GM21423 (cell line): ENCODE measurements at regions not wholly inside any gene's neighbourhood (a gene's known extent, or its start where the extent isn't known, plus 50 kb on each side); places are given as distances from the start of the nearest gene placed in this dataset.
"Not testable (repeated sequence)": the region's sequence is repeated elsewhere in the genome, so short reads cannot be mapped to it uniquely, and the experiment has no call there.

ENCODE experiments used
- ATAC-seq: cut with Tn5 transposase; IDR thresholded peaks from one replicate; pipeline ENCODE4 v1.9.1; 2021; ENCODE audit warnings: mild to moderate bottlenecking, moderate library complexity; ENCODE audit not compliant: unreplicated experiment

DNA sequence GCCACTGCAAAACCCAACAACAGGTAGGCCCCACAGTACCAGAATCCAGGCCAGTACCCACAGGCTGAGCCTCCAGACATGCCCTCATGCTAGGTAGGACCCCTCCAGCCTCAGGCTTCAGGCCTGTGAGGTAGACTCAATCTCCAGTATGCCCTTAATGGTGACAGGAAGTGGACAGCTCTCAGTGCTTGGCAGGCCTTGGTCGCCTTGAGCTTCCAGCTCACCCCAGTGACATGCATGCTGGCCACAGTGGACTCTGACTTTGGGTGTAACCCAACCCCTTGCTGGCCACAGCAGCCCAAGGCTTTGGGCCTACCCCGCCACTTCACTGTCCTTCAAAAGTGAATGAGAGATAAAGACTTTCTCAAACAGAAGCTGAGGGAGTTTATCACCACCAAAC lies 324.2 kb downstream of the ANTXR2 start:
- no peak for ATAC-seq

GRCh38 chr4:79747252-79747651 lies 325.8 kb downstream of the ANTXR2 start:
- ATAC-seq, result no peak

DNA sequence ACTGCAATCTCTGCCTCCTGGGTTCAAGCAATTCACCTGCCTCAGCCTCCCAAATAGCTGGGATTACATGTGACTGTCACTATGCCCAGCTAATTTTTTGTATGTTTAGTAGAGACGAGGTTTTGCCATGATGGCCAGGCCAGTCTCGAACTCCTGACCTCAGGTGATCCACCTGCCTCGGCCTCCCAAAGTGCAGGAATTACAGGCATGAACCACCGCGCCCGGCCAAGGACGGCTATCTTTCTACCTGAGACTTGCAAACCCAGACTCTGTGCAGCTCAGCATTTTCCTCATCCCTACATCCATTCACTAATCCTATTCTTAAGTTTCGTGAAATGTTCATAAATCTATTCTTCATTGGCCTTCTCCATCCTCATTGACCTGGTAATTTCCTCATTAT lies 330.0 kb downstream of the ANTXR2 start:
- no peak for ATAC-seq

DNA sequence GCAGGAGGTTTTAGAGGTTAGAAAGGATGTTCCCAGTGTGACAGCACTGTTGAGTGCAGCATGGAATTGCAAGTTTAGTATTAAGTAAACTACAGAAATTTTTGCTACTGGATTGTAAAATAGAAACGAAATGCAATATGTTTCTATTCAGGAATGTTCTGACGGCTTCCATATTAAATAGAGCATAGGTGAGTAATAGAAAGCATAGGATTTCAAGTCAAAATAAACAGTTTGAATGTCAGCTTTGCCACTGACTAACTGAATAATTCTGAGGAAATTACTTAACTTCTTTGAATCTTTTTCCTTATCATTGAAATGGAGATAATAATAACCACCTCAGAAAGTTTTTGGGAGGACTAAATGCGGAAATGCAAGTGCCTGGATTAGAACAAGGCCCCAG lies 331.9 kb upstream of the GK2 start:
- ATAC-seq, result no peak

DNA sequence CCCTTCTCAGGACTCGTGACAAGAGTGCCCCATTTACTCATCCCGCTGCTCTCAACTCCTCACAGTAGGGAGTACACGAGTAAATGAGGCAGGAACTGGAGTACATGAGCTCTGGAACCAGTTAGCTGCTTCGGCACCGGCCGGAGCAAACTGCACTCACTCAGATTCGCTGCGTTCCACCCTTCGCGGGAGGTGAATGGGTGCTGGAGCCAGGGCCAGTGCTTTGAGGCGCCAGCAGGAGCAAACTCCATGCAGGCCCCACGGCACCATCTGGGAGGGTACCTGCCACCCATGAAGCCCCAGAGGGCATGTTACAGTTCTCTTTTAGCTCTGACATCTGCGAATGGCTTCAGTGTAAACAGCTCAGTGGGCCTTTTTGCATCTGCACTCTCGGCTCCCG lies 315.5 kb upstream of the GK2 start:
- no peak for ATAC-seq

DNA sequence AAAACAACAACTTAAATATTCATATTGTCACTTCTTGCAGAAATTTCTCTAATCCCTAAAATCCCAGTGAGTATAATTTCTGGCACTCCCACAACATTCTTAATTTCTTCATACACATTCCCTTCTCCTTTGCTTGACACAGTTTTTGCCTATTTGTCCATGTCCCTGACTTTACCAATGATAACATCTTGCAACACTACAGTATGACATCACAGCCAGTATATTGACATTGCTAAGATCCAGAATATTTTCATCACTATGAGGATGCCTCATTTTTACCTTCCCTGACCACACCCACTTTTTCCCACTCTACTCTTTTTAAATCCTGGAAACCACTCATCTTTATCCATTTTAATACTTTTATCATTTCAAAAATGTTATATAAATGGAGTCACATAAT lies 292.3 kb upstream of the GK2 start:
- no peak for ATAC-seq

DNA sequence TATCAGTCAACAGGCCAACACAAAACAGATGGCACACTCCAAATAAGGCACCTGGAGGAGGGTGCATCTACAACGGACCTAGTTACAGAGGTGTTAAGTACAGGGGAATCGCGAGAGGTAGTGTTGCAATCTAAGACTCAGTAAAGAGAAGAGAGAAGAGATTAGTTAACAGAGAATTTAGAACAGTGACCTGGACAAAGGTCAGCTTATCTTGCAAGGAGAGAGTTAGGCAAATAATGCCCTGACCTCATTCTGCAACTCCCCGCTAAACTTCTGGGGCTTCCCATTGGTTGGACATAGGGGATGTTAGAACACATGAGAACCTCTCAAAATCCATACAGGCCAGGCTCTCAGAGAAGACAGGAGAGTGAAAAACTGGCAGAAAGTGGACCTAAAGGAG lies 289.4 kb upstream of the GK2 start:
- no peak for ATAC-seq

- ATAC-seq, result not testable (repeated sequence)
Observed at GRCh38 chr4:79696534-79696933, 288.5 kb upstream of the GK2 start.

DNA sequence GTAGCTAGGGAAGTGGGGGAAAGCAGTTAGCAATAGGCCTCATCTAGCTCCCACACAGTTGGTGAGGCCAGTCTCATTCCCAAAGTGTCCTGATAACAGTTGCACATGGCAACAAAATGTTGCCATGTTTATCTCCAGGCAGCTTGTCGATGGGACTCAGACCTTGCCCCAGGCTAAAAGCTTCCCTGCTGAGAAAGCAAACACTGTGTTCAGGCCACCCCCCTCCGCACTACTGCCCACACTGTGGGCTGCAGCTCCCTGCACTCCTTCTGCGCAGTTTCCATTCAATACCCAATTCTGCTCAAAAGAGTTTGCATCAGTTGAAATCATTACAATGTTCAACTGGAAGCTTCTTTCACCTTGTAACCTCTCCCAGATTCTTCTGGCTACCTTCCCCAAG lies 287.8 kb upstream of the GK2 start:
- no peak for ATAC-seq

DNA sequence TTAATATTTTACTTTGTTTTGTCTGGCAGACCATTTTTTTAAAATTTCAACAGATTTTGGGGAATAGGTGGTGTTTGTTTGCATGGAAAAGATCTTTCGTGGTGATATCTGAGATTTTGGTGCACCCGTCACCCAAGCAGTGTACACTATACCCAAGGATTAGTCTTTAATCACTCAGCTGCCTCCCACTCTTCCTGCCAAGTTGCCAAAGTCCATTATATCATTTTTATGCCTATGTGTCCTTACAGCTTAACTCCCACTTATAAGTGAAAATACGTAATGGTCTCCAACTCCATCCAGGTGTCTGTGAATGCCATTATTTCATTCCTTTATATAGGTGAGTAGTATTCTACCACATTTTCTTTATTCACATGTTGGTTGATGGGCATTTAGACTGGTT lies 281.7 kb upstream of the GK2 start:
- no peak for ATAC-seq

DNA sequence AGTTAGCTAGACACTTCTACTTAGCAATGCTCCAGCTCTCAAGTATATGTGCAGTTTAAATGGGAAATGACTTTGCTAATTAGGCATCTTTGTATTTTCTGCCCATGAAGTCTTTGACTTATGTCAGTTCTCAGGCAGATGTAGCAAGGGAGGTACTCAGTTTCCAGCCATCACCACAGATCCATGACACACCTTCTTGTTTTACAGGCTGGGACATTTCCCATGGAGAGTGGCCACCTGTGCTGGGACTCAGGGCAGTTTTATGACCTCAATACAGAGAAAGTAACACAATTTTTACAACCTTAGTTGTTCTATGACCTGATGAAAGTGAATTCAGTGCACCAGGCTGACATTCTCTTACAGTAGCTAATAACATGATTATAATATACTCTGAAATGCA lies 280.7 kb upstream of the GK2 start:
- no peak for ATAC-seq

GRCh38 chr4:79687006-79687405 lies 279.0 kb upstream of the GK2 start:
- no peak for ATAC-seq

- ATAC-seq, result no peak
Observed at GRCh38 chr4:79685542-79685941, 277.5 kb upstream of the GK2 start.

DNA sequence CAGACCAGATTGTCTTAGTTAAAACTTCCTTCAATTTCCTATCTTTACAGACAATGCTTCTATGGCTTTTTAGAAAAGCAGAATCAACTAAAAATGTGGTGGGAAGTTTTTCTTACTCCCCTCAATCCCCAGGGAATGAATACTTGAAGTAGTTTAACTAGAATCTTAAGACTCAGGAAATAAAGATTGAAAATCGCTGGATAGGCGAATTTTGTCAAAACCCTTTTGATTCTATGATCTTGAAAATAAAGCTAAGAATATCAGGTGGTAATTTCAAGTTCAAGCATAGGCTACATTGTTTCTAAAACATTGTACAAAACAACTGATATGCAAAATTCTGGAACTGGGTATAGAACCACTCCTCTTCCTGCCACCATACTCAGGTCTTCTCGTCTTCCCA lies 276.5 kb upstream of the GK2 start:
- ATAC-seq, result no peak

GRCh38 chr4:79682801-79683530 lies 274.9 kb upstream of the GK2 start:
- no peak for ATAC-seq

DNA sequence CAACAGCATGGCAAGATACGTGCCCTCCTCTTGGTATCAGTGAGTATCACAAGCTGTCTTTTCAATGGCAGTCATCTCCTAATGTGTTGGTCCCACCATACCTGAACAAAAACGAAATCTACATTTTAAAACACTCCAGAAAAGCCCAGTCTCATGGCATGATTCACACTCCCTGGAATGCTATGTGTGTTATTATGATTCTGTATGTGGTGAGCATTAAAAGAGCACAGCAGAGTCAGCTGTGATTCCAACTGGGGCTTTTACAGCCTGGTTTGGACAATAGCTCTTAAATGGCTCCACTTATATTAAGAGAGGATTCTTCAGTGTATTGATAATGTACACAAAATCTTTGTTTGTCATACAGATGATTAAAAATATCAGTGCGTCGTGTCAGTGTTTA lies 274.1 kb upstream of the GK2 start:
- no peak for ATAC-seq

DNA sequence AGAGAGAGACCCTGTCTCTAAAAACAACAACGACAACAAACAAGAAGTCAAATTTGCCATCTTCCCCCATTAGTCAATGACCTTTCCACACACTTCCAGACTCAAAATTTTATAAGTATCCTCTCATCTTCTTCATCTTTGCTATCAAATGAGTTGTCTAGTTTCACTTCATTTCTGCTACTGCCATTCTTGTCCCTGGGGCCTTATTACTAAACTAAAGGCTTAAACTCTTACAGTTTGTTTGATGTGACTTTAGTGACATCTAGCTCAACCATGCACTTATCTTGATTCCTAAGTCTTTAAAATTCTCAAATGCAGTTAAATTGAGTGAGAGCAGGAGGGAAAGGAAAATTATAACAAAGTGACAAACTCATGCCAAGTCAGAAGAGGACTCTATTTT lies 271.8 kb upstream of the GK2 start:
- ATAC-seq, result no peak

DNA sequence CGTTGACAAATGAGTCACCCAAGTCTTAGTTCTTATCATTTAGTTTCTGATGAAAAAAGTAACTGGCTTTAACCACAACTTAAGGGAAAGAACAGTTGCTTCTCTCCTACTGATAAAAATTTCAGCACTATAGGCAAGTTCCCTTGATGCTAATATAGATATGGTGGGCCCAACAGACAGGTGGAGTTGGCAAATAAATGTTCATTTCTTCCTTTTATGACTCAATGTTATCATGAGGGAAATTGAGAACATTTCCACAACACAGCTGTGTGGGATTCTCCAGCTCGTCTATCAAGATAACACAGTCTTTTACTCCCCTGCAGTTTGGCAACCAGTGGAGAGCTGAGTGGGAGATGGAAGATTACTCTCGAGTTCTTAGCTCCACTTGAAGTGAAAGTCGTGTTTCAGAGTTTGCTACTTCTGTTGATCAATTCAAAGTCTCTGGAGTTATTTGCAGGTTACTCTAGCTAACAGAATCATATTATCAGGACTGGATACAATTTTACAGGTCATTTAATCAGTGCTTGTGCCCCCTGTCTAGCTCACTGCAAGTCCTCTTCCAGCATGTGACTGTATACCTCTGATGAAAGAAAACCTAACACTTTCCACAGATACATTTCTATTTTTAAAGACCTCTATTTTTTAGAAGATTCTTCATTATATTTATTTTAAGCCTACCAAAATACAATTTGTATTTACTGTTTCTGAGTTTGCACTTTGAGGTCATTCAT lies 270.6 kb upstream of the GK2 start:
- ATAC-seq, result no peak

GRCh38 chr4:79676705-79677104 lies 268.7 kb upstream of the GK2 start:
- ATAC-seq, result no peak

- not testable (repeated sequence) for ATAC-seq
Observed at GRCh38 chr4:79674906-79675305, 266.9 kb upstream of the GK2 start.

GRCh38 chr4:79673898-79674297 lies 265.9 kb upstream of the GK2 start:
- no peak for ATAC-seq

GRCh38 chr4:79673377-79673776 lies 265.3 kb upstream of the GK2 start:
- no peak for ATAC-seq

DNA sequence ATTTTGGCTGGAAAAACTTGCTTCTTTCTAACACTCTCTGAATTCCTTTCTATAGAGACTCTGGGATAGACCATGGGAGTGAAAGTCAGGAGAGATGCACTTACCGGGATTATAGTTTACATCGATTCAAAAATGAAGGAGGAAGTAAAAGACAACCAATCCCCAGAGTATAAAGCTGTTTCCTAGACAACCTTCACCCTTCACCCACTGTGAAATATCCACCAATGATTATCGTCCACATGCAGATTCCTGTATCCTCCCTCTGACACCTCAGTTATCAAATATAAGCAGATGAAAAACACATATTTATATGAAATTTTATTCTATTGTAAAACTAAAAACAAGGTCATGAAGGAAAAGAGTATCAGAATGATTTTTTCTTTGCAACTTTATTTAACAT lies 258.8 kb upstream of the GK2 start:
- ATAC-seq, result no peak
